Esophagus muscularis mucosa (tissue), 4 donors: ENCODE measurements at regions not wholly inside any gene's neighbourhood (a gene's known extent, or its start where the extent isn't known, plus 50 kb on each side); places are given as distances from the start of the nearest gene placed in this dataset.

Experiments
- DNase-seq: peaks from one replicate; pipeline ENCODE4 v3.0.0-alpha.2; 2017; ENCODE audit errors: extremely low spot score
- H3K27ac ChIP-seq, 4 donors: fragments of 200-600 bp; sonication (generic); replicated peaks in 1 of 4; 1 replicate in 3 of 4; 2 replicates in 1 of 4; pipeline ENCODE4 v1.5.1; 2016 to 2019; ENCODE audit warnings: mild to moderate bottlenecking in 1 of 4
- H3K27me3 ChIP-seq, 4 donors: fragments of 200-600 bp; sonication (generic); one replicate each; pipeline versions ENCODE4 v1.5.1 to v1.6.0; 2016 to 2019
- H3K36me3 ChIP-seq, 4 donors: fragments of 200-600 bp; sonication (generic); one replicate each; pipeline ENCODE4 v1.5.1; 2016 to 2019
- H3K4me1 ChIP-seq, 4 donors: fragments of 200-600 bp; sonication (generic); one replicate each; pipeline ENCODE4 v1.5.1; 2016 to 2019
- H3K4me3 ChIP-seq, 4 donors: fragments of 200-600 bp; sonication (generic); 1 replicate in 2 of 4; 2 replicates in 2 of 4; pipeline ENCODE4 v1.5.1; 2016 to 2019; ENCODE audit warnings: mild to moderate bottlenecking in 4 of 4, moderate library complexity in 1 of 4
- H3K9me3 ChIP-seq, 4 donors: fragments of 200-600 bp; sonication (generic); 1 replicate in 3 of 4; 2 replicates in 1 of 4; pipeline ENCODE4 v1.5.1; 2016 to 2019
- CTCF ChIP-seq, 3 experiments: fragments of 200-600 bp in 2 of 3; fragments of 450-650 bp in 1 of 3; sonication (generic) in 2 of 3; IDR thresholded peaks; one replicate each; pipeline ENCODE4 v1.5.1; 2017 to 2019; ENCODE audit warnings: antibody characterized with exemption in 3 of 3, mild to moderate bottlenecking in 2 of 3, moderate library complexity in 1 of 3
- EP300 ChIP-seq: sonication (generic); formaldehyde crosslinking; IDR thresholded peaks from one replicate; pipeline ENCODE4 v1.6.1; 2017; ENCODE audit warnings: antibody characterized with exemption
- POLR2A ChIP-seq: fragments of 450-650 bp; IDR thresholded peaks from one replicate; pipeline ENCODE4 v1.6.1; 2017; ENCODE audit warnings: antibody characterized with exemption, moderate library complexity, mild to moderate bottlenecking, low read depth
- POLR2AphosphoS5 ChIP-seq, 2 donors: sonication (generic); formaldehyde crosslinking; IDR thresholded peaks; one replicate each; pipeline ENCODE4 v1.6.1; 2017; ENCODE audit warnings: antibody characterized with exemption in 2 of 2
- WGBS: methylation state at CpG from one replicate; pipeline ENCODE4 v1.1.5; 2018; 5-methylcytosine and 5-hydroxymethylcytosine counted together
- intact Hi-C: fragments of 100-400 bp; cut with DNase I; formaldehyde crosslinking; loops from one replicate; pipeline ENCODE4 v1.15.1; 2023

DNA sequence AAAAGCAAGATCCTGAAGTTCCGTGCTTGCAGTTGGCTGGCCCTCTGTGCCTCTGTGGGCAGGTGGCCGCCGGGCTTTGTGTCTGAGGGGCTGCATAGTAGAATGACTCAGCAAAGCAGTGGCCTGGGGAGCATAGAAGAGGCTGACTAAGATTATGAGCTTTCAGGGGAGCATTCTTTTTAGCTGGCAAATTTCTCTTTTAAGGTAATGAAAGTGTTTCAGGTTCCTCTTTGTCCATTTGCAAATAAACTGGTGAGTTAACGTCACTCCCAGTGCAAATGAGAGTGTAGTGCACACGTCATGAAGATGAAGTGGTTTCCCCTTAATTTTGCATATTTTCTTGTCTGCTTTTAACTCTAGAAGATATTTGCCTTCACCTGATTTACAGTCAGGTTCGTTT lies 98.6 kb downstream of the BCL2L11 start:
- TF ChIP-seq CTCF (IDR thresholded peaks at IDR 0.05) (no peak), POLR2AphosphoS5 (IDR thresholded peaks at IDR 0.05) (no peak), EP300 (no peak), POLR2A (no peak)
- peak; percentile 45 for DNase-seq
- Histone ChIP-seq H3K4me1 (no peaks in the 10 kb centered on the region), H3K36me3 (no peaks in the 10 kb centered on the region), H3K27me3 (no peaks in the 10 kb centered on the region), H3K27ac (no peak overlapping the region), H3K4me3 (no peak overlapping the region), H3K9me3 (peaks cover 0 to 8% (median 5%) of the 10 kb centered on the region in 4 donors)
- intact Hi-C loops = no loop called here
- 75% methylated on average over 6 of the region's 6 CpGs for WGBS

DNA sequence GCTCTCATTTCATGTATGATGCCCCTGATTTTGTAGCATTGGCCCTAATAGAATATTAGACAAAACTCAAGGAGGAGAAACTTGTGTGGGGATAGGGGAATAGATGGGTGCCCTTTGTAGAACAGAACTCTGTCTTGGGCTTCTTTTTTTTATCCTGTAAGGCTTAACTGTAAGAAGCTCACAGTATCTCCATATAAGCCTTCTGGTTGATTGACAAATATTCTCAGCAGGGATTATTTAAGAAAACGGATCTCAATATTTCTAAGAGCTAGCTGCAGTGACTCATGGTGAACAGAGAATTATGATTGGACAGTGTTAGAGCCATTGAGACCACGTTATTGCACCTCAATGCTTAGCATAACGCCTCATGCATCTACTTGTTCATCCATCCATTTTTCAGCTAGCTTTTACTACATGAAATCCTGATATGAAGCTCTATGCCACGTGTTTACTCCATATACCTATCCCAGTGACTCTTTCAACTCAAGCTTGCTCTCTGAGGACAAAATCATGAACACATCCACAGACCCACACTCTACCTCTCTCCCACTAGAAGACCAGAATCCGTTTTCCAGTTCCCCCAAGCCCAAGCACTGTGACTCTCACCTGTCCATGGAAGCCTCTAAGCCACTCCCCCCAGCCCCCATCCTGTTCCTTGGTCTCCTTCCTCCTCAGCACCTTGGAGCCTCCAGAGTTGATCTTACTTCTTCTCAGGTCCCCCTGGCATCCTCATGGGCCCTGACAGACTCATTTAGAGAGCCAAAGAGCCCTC lies 99.2 kb downstream of the BCL2L11 start:
- intact Hi-C loops = no loop called here
- Histone ChIP-seq H3K27me3 (no peaks in the 10 kb centered on the region), H3K36me3 (no peaks in the 10 kb centered on the region), H3K4me3 (no peak overlapping the region), H3K27ac (no peak overlapping the region), H3K4me1 (no peaks in the 10 kb centered on the region), H3K9me3 (peaks cover 0 to 4% (median under 1%) of the 10 kb centered on the region in 4 donors)
- TF ChIP-seq CTCF (IDR thresholded peaks at IDR 0.05) (no peak), POLR2AphosphoS5 (IDR thresholded peaks at IDR 0.05) (no peak), POLR2A (no peak), EP300 (no peak)
- WGBS = 87% methylated on average over 5 of the region's 5 CpGs
- DNase-seq = peak; percentile 83

GRCh38 chr2:111220962-111221361 lies 100.2 kb downstream of the BCL2L11 start:
- 100% methylated on average over 1 of the region's 1 CpG for WGBS
- Histone ChIP-seq H3K36me3 (no peaks in the 10 kb centered on the region), H3K27me3 (peaks cover 0 to 5% (median 0%) of the 10 kb centered on the region in 4 donors), H3K9me3 (no peaks in the 10 kb centered on the region), H3K27ac (no peak overlapping the region), H3K4me3 (no peak overlapping the region), H3K4me1 (no peaks in the 10 kb centered on the region)
- no peak for DNase-seq
- intact Hi-C loops = no loop called here
- TF ChIP-seq EP300 (no peak), POLR2A (no peak), POLR2AphosphoS5 (IDR thresholded peaks at IDR 0.05) (no peak), CTCF (IDR thresholded peaks at IDR 0.05) (no peak)

GRCh38 chr2:111221701-111222100 lies 101.0 kb downstream of the BCL2L11 start:
- no peak overlapping the region for H3K27ac ChIP-seq
- peaks cover 0 to 5% (median 0%) of the 10 kb centered on the region in 4 donors for H3K27me3 ChIP-seq
- no peak for TF ChIP-seq CTCF (IDR thresholded peaks at IDR 0.05)
- no peak for TF ChIP-seq EP300
- no peak for TF ChIP-seq POLR2AphosphoS5 (IDR thresholded peaks at IDR 0.05)
- TF ChIP-seq POLR2A = no peak
- no peaks in the 10 kb centered on the region for H3K36me3 ChIP-seq
- WGBS = 90% methylated on average over 3 of the region's 3 CpGs
- H3K9me3 ChIP-seq = no peaks in the 10 kb centered on the region
- H3K4me1 ChIP-seq = no peaks in the 10 kb centered on the region
- no peak overlapping the region for H3K4me3 ChIP-seq
- intact Hi-C loops = no loop called here
- peak; percentile 31 for DNase-seq
